OCI-LY7 (cell line): ENCODE measurements at regions not wholly inside any gene's neighbourhood (a gene's known extent, or its start where the extent isn't known, plus 50 kb on each side); places are given as distances from the start of the nearest gene placed in this dataset.

Experiments
- EZH2phosphoT487 ChIP-seq: fragments of 200-600 bp; sonication (generic); IDR thresholded peaks from 2 replicates; pipeline ENCODE4 v1.6.1; 2018; ENCODE audit warnings: low read depth, borderline replicate concordance, mild to moderate bottlenecking, mixed run types, antibody characterized with exemption, low read length, moderate library complexity, mixed read lengths
- TF ChIP-seq, protein P1 (sequence below): fragments of 200-600 bp; sonication (generic); conservative IDR thresholded peaks from 2 replicates; pipeline ENCODE4 v1.5.1; 2014; ENCODE audit warnings: mild to moderate bottlenecking, antibody characterized with exemption, low read length, moderate library complexity, mixed read lengths

DNA sequence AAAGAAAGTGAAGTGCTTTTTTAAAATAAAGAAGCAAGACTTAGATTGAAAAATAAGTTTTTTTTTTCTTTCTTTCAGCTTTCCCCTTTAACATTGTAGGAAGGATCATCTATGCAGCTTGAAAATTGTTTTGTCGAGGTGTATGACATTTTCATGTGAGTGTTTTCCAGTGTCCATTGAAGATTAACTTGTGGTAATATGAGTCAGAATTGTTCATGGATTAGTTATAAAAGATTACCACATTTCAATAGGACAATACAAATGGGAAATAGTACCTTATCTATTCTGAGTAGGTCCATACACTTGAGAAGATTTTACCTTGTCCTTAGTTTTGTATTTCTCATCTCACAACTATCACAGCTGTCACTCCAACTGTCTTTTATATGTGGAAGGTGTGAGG is 1234.7 kb downstream of the NSUN3 start:
- TF ChIP-seq, protein P1, sequence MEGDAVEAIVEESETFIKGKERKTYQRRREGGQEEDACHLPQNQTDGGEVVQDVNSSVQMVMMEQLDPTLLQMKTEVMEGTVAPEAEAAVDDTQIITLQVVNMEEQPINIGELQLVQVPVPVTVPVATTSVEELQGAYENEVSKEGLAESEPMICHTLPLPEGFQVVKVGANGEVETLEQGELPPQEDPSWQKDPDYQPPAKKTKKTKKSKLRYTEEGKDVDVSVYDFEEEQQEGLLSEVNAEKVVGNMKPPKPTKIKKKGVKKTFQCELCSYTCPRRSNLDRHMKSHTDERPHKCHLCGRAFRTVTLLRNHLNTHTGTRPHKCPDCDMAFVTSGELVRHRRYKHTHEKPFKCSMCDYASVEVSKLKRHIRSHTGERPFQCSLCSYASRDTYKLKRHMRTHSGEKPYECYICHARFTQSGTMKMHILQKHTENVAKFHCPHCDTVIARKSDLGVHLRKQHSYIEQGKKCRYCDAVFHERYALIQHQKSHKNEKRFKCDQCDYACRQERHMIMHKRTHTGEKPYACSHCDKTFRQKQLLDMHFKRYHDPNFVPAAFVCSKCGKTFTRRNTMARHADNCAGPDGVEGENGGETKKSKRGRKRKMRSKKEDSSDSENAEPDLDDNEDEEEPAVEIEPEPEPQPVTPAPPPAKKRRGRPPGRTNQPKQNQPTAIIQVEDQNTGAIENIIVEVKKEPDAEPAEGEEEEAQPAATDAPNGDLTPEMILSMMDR: no peak
- no peak for TF ChIP-seq EZH2phosphoT487
